ENCODE measurements at regions not wholly inside any gene's neighbourhood (a gene's known extent, or its start where the extent isn't known, plus 50 kb on each side); places are given as distances from the start of the nearest gene placed in this dataset.

DNA sequence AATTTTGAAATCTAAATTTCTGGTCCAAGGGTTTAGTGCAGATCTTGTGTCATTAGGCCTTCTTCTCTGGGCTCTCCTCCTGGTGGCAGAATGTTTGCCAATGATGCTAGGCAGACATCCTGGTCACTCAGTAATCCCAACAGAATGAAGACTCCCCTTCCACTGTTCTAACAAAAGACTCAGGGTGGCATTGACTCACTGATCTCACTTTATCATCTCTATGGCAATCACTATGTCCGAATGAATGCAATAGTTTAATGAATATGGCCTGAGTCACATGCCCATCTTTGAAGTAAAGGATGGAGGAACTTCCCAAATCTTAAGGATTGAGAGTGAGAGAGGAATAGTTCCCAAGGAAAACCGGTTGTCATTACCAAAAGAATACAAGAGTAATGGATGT lies 261.1 kb downstream of the KCNE4 start:
- Histone ChIP-seq H3K27me3 (ENCODE audit: control insufficient read depth, insufficient read depth, low read length) (no peaks in the 10 kb centered on the region), H3K36me3 (ENCODE audit: control insufficient read depth, insufficient read depth, low read length) (no peaks in the 10 kb centered on the region), H3K4me3 (ENCODE audit: low read depth, low read length) (no peak overlapping the region)
- ChIA-PET CTCF (no interaction called here), POLR2A (no interaction called here)
- no peak for DNase-seq (ENCODE audit: low read depth)
- TF ChIP-seq, protein P1, sequence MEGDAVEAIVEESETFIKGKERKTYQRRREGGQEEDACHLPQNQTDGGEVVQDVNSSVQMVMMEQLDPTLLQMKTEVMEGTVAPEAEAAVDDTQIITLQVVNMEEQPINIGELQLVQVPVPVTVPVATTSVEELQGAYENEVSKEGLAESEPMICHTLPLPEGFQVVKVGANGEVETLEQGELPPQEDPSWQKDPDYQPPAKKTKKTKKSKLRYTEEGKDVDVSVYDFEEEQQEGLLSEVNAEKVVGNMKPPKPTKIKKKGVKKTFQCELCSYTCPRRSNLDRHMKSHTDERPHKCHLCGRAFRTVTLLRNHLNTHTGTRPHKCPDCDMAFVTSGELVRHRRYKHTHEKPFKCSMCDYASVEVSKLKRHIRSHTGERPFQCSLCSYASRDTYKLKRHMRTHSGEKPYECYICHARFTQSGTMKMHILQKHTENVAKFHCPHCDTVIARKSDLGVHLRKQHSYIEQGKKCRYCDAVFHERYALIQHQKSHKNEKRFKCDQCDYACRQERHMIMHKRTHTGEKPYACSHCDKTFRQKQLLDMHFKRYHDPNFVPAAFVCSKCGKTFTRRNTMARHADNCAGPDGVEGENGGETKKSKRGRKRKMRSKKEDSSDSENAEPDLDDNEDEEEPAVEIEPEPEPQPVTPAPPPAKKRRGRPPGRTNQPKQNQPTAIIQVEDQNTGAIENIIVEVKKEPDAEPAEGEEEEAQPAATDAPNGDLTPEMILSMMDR (IDR thresholded peaks at IDR 0.05; ENCODE audit: insufficient read depth, low read depth, low read length): no peak

DNA sequence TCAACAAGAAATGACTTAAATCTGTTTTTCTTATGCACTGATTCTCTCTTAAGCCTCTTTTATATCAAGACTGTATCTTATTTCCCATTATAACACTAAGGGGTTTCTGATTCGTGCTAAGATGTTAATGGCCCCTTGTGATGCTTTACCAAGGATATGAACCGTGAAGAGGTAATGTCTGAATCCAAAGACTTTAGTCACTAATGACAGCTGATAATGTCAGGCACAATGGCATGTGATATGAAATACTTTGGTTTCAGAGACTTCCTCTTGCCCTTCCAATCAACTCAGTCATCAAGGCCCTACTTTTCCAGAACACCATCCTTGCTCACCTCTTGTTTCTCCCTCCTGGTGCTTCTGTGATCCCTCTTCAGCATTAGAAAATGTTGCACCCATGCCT lies 262.8 kb downstream of the KCNE4 start:
- no peak for DNase-seq (ENCODE audit: low read depth)
- TF ChIP-seq, protein P1 (IDR thresholded peaks at IDR 0.05; ENCODE audit: insufficient read depth, low read depth, low read length): no peak
- no peaks in the 10 kb centered on the region for H3K36me3 ChIP-seq (ENCODE audit: control insufficient read depth, insufficient read depth, low read length)
- POLR2A ChIA-PET: no interaction called here
- no peaks in the 10 kb centered on the region for H3K27me3 ChIP-seq (ENCODE audit: control insufficient read depth, insufficient read depth, low read length)
- CTCF ChIA-PET: no interaction called here
- no peak overlapping the region for H3K4me3 ChIP-seq (ENCODE audit: low read depth, low read length)

DNA sequence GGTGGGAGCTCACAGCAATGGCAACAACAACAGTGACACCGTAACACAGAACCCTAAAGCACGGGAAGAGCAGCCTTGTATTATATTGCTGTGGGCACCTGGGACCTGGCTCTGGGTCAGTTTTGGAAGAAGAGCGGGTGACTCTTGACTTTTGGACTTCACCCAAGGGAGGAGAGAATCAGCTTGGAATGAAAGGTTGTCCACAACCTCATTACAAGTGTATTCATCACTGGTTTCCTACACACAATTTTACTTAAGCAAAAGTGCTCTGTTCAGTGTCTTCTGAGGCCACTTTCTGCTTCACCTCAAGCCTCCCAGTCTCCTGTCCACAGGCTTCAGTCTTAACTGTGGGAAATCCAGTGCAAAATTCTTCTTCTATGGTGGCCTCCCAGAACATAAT lies 263.8 kb downstream of the KCNE4 start:
- H3K27me3 ChIP-seq (ENCODE audit: control insufficient read depth, insufficient read depth, low read length): no peaks in the 10 kb centered on the region
- ChIA-PET POLR2A (no interaction called here), CTCF (no interaction called here)
- TF ChIP-seq, protein P1 (IDR thresholded peaks at IDR 0.05; ENCODE audit: insufficient read depth, low read depth, low read length): no peak
- DNase-seq (ENCODE audit: low read depth): no peak
- H3K4me3 ChIP-seq (ENCODE audit: low read depth, low read length): no peak overlapping the region
- no peaks in the 10 kb centered on the region for H3K36me3 ChIP-seq (ENCODE audit: control insufficient read depth, insufficient read depth, low read length)

DNA sequence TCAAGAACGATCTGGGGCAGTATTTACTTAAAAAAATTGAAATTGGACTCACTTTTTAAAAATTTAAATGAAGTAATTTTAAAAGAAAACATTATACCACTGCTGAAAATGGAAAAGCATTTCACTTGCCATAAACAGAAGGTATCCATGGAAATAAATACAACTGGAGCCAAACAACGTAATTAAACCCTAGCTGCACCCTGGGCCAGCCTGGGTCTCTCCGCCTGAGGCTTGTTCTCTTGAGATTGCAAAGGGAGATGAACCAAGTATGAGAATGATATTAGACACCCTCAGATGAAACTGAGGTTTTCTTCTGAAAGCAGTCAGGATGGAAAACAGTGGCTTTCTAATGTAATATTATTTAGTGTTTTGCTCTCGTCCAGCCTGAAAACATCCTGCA lies 264.4 kb downstream of the KCNE4 start:
- CTCF ChIA-PET: no interaction called here
- POLR2A ChIA-PET: no interaction called here
- H3K36me3 ChIP-seq (ENCODE audit: control insufficient read depth, insufficient read depth, low read length): no peaks in the 10 kb centered on the region
- no peak for DNase-seq (ENCODE audit: low read depth)
- TF ChIP-seq, protein P1 (IDR thresholded peaks at IDR 0.05; ENCODE audit: insufficient read depth, low read depth, low read length): no peak
- H3K4me3 ChIP-seq (ENCODE audit: low read depth, low read length): no peak overlapping the region
- H3K27me3 ChIP-seq (ENCODE audit: control insufficient read depth, insufficient read depth, low read length): no peaks in the 10 kb centered on the region

DNA sequence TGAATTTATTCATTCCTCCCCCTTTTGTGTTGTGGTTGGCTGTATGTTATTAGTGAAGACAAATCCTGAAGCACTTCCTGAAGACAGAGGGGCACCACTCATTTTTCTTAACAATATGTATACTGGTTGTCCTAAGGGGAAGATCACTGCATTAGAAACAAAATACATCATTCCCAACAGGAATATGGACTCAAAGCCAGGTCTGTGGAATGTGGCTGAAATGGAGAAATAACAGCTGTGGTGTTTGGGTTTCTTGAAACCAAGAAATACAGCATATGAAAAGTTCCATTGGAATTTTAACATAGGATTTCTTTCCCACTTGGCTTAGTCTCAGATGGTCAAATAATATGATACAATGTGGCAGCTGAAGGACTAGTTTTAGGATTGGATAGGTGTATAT lies 267.6 kb downstream of the KCNE4 start:
- no peak for DNase-seq (ENCODE audit: low read depth)
- TF ChIP-seq, protein P1 (IDR thresholded peaks at IDR 0.05; ENCODE audit: insufficient read depth, low read depth, low read length): no peak
- no peaks in the 10 kb centered on the region for H3K36me3 ChIP-seq (ENCODE audit: control insufficient read depth, insufficient read depth, low read length)
- ChIA-PET CTCF (interaction anchor here (0.9 kb wide), 1 partner anchor 14 kb away, joined by 3 read pairs; no protein-coding TSS in a partner anchor), POLR2A (no interaction called here)
- H3K27me3 ChIP-seq (ENCODE audit: control insufficient read depth, insufficient read depth, low read length): no peaks in the 10 kb centered on the region
- H3K4me3 ChIP-seq (ENCODE audit: low read depth, low read length): no peak overlapping the region
